H9 (cell line): ENCODE measurements at regions not wholly inside any gene's neighbourhood (a gene's known extent, or its start where the extent isn't known, plus 50 kb on each side); places are given as distances from the start of the nearest gene placed in this dataset.

Source experiments
- DNase-seq: peaks from one replicate; pipeline ENCODE4 v3.0.0-alpha.2; 2017
- H2AFZ ChIP-seq: one replicate; pipeline ENCODE4 v1.6.1; 2013; ENCODE audit warnings: mild to moderate bottlenecking, low read length, control low read depth, moderate library complexity
- H2AK5ac ChIP-seq: 2 replicates; pipeline ENCODE4 v1.6.1; 2013; ENCODE audit warnings: low read length, control low read depth, mixed read lengths; ENCODE audit not compliant: insufficient read length
- H2BK120ac ChIP-seq: one replicate; pipeline ENCODE4 v1.6.1; 2013; ENCODE audit warnings: low read depth, mild to moderate bottlenecking, low read length, control low read depth, inconsistent platforms; ENCODE audit not compliant: poor library complexity, severe bottlenecking
- H2BK12ac ChIP-seq: 2 replicates; pipeline ENCODE4 v1.6.1; 2013; ENCODE audit warnings: low read length, control low read depth, mixed read lengths, low read depth; ENCODE audit not compliant: insufficient read length
- H2BK15ac ChIP-seq: 2 replicates; pipeline ENCODE4 v1.6.1; 2013; ENCODE audit warnings: low read depth, low read length, control low read depth
- H2BK20ac ChIP-seq: one replicate; pipeline ENCODE4 v1.6.1; 2013; ENCODE audit warnings: low read depth, mild to moderate bottlenecking, low read length, control low read depth, inconsistent platforms; ENCODE audit not compliant: poor library complexity, severe bottlenecking
- H2BK5ac ChIP-seq: 2 replicates; pipeline ENCODE4 v1.6.1; 2013; ENCODE audit warnings: low read length, control low read depth, mixed read lengths; ENCODE audit not compliant: insufficient read length
- H3K14ac ChIP-seq: 2 replicates; pipeline ENCODE4 v1.6.1; 2013; ENCODE audit warnings: low read length, control low read depth; ENCODE audit not compliant: insufficient read depth
- H3K18ac ChIP-seq: 2 replicates; pipeline ENCODE4 v1.6.1; 2013; ENCODE audit warnings: low read depth, mild to moderate bottlenecking, mixed read lengths, low read length, control low read depth; ENCODE audit not compliant: insufficient read length
- H3K23ac ChIP-seq: 2 replicates; pipeline ENCODE4 v1.6.1; 2013; ENCODE audit warnings: low read length, control low read depth, mixed read lengths, low read depth; ENCODE audit not compliant: insufficient read length
- H3K23me2 ChIP-seq: 2 replicates; pipeline ENCODE4 v1.6.1; 2013; ENCODE audit warnings: low read depth, mild to moderate bottlenecking, mixed read lengths, low read length, control low read depth; ENCODE audit not compliant: insufficient read length, poor library complexity, severe bottlenecking
- H3K27ac ChIP-seq: 2 replicates; pipeline ENCODE4 v1.5.1; 2013; ENCODE audit warnings: low read length, control low read depth, mixed read lengths, low read depth; ENCODE audit not compliant: insufficient read length
- H3K27me3 ChIP-seq: 2 replicates; pipeline ENCODE4 v1.6.1; 2013; ENCODE audit warnings: low read length, control low read depth, inconsistent platforms; ENCODE audit not compliant: insufficient read depth
- H3K4ac ChIP-seq: 2 replicates; pipeline ENCODE4 v1.6.1; 2013; ENCODE audit warnings: low read depth, mild to moderate bottlenecking, control low read depth, inconsistent platforms, low read length, moderate library complexity
- H3K4me1 ChIP-seq: 2 replicates; pipeline ENCODE4 v1.6.1; 2013; ENCODE audit warnings: low read length, control low read depth, inconsistent platforms; ENCODE audit not compliant: insufficient read depth
- H3K4me2 ChIP-seq: 2 replicates; pipeline ENCODE4 v1.6.1; 2013; ENCODE audit warnings: low read length, control low read depth, mixed read lengths; ENCODE audit not compliant: insufficient read length, insufficient read depth
- H3K56ac ChIP-seq: 2 replicates; pipeline ENCODE4 v1.6.1; 2013; ENCODE audit warnings: low read depth, mild to moderate bottlenecking, mixed read lengths, low read length, control low read depth; ENCODE audit not compliant: insufficient read length
- H3K79me1 ChIP-seq: 2 replicates; pipeline ENCODE4 v1.6.1; 2013; ENCODE audit warnings: low read depth, mild to moderate bottlenecking, moderate library complexity, low read length, control low read depth, inconsistent platforms; ENCODE audit not compliant: insufficient read depth, poor library complexity, severe bottlenecking
- H3K79me2 ChIP-seq: 2 replicates; pipeline ENCODE4 v1.6.1; 2013; ENCODE audit warnings: low read length, control low read depth, inconsistent platforms; ENCODE audit not compliant: insufficient read depth
- H3K9ac ChIP-seq: 2 replicates; pipeline ENCODE4 v1.6.1; 2013; ENCODE audit warnings: low read length, control low read depth, mixed read lengths; ENCODE audit not compliant: insufficient read length; ENCODE audit errors: extremely low read depth
- H3K9me3 ChIP-seq: one replicate; pipeline ENCODE4 v1.6.1; 2013; ENCODE audit warnings: low read depth, low read length, inconsistent platforms; ENCODE audit not compliant: control insufficient read depth
- H3T11ph ChIP-seq: one replicate; pipeline ENCODE4 v1.6.1; 2013; ENCODE audit warnings: mild to moderate bottlenecking, low read length, control low read depth, inconsistent platforms
- H4K20me1 ChIP-seq: one replicate; pipeline ENCODE4 v1.6.1; 2013; ENCODE audit not compliant: control insufficient read depth, insufficient read length, insufficient read depth
- H4K5ac ChIP-seq: 2 replicates; pipeline ENCODE4 v1.6.1; 2013; ENCODE audit warnings: low read depth, mild to moderate bottlenecking, mixed read lengths, low read length, control low read depth; ENCODE audit not compliant: insufficient read length
- H4K8ac ChIP-seq: replicated peaks from 2 replicates; pipeline ENCODE4 v1.6.1; 2013; ENCODE audit warnings: low read length, control low read depth, mixed read lengths, low read depth; ENCODE audit not compliant: insufficient read length
- H4K91ac ChIP-seq: 2 replicates; pipeline ENCODE4 v1.6.1; 2013; ENCODE audit warnings: low read depth, mild to moderate bottlenecking, moderate library complexity, mixed read lengths, low read length, control low read depth; ENCODE audit not compliant: insufficient read length
- H3K27ac Mint-ChIP-seq, 3 experiments: 2 replicates in 2 of 3; 3 replicates in 1 of 3; pipeline ENCODE4 v1.8.0; 2020 to 2021; ENCODE audit warnings: mixed read lengths in 3 of 3, mild to moderate bottlenecking in 1 of 3, moderate library complexity in 1 of 3
- H3K27me3 Mint-ChIP-seq: 2 replicates; pipeline ENCODE4 v1.8.0; 2021; ENCODE audit warnings: low read depth, mild to moderate bottlenecking, moderate library complexity, mixed read lengths
- H3K36me3 Mint-ChIP-seq, 3 experiments: 2 replicates in 2 of 3; 3 replicates in 1 of 3; pipeline ENCODE4 v1.8.0; 2020 to 2021; ENCODE audit warnings: low read depth in 3 of 3, mixed read lengths in 3 of 3; ENCODE audit not compliant: insufficient read depth in 1 of 3
- H3K4me1 Mint-ChIP-seq, 2 experiments: 2 replicates each; pipeline ENCODE4 v1.8.0; 2020; ENCODE audit warnings: mixed read lengths in 2 of 2
- H3K4me3 Mint-ChIP-seq, 2 experiments: 2 replicates in 1 of 2; 3 replicates in 1 of 2; pipeline ENCODE4 v1.8.0; 2020 to 2021; ENCODE audit warnings: mild to moderate bottlenecking in 2 of 2, mixed read lengths in 2 of 2, moderate library complexity in 1 of 2
- H3K9me3 Mint-ChIP-seq, 2 experiments: 2 replicates in 1 of 2; 3 replicates in 1 of 2; pipeline ENCODE4 v1.8.0; 2020; ENCODE audit warnings: mild to moderate bottlenecking in 2 of 2, mixed read lengths in 2 of 2, moderate library complexity in 1 of 2
- WGBS: extraction: QIAGEN DNeasy Blood & Tissue Kit; methylation state at CpG from one replicate; pipeline ENCODE4 v1.1.7; 2013; ENCODE audit warnings: missing lambda C conversion rate, low lambda C conversion rate, mixed read lengths; ENCODE audit not compliant: insufficient read length; ENCODE audit errors: extremely low coverage; 5-methylcytosine and 5-hydroxymethylcytosine counted together
- TF ChIP-seq, protein P1 (sequence below): fragments of 200-600 bp; sonication (generic); conservative IDR thresholded peaks from 3 replicates; pipeline ENCODE4 v1.8.0; 2021; ENCODE audit warnings: antibody characterized with exemption, mild to moderate bottlenecking

DNA sequence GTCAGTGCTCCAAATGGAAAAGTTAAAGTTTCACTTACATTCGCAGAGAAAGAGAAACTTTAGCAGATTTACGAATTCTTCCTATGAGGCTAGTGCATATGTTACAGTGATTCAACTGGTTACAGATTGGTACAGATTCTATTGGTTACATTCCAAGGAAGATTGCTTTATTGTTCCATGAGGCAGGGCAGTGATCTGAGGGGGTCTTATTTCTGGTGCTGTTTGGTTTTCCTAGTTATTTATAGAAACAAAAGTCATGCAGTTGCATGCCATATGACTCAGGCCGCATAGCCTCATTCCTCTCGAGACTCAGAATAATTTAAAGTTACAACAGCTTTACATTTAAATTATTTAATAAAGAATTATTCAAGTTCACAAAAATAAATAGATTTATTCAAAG lies 385.4 kb upstream of the SYT4 start:
- H3K14ac ChIP-seq: no peak overlapping the region
- no CpG with 5 or more reads among the region's 4 CpGs for WGBS
- no peak overlapping the region for H3K27ac ChIP-seq
- H2BK20ac ChIP-seq: no peak overlapping the region
- H4K20me1 ChIP-seq: no peaks in the 10 kb centered on the region
- Mint-ChIP-seq H3K27me3 (no peaks in the 10 kb centered on the region), H3K9me3 (no peaks in the 10 kb centered on the region), H3K4me1 (peaks cover 5 to 8% of the 10 kb centered on the region in 2 experiments; a peak in 3 of 4 replicates), H3K4me3 (no peak overlapping the region), H3K27ac (no peak overlapping the region), H3K36me3 (no peaks in the 10 kb centered on the region)
- no peak overlapping the region for H3K4ac ChIP-seq
- H3K23ac ChIP-seq: no peak overlapping the region
- no peak overlapping the region for H2BK120ac ChIP-seq
- no peak overlapping the region for H3K9ac ChIP-seq
- no peak overlapping the region for H4K8ac ChIP-seq
- no peak for DNase-seq
- H3K4me2 ChIP-seq: no peak overlapping the region
- no peak overlapping the region for H4K5ac ChIP-seq
- no peaks in the 10 kb centered on the region for H3K79me1 ChIP-seq
- no peak overlapping the region for H2BK5ac ChIP-seq
- no peak overlapping the region for H4K91ac ChIP-seq
- H2BK15ac ChIP-seq: no peak overlapping the region
- no peak overlapping the region for H3T11ph ChIP-seq
- H3K9me3 ChIP-seq: no peaks in the 10 kb centered on the region
- no peak overlapping the region for H2AFZ ChIP-seq
- no peak overlapping the region for H3K56ac ChIP-seq
- no peaks in the 10 kb centered on the region for H3K4me1 ChIP-seq
- H2BK12ac ChIP-seq: no peak overlapping the region
- H2AK5ac ChIP-seq: no peak overlapping the region
- H3K23me2 ChIP-seq: no peaks in the 10 kb centered on the region
- H3K18ac ChIP-seq: no peak overlapping the region
- TF ChIP-seq, protein P1, sequence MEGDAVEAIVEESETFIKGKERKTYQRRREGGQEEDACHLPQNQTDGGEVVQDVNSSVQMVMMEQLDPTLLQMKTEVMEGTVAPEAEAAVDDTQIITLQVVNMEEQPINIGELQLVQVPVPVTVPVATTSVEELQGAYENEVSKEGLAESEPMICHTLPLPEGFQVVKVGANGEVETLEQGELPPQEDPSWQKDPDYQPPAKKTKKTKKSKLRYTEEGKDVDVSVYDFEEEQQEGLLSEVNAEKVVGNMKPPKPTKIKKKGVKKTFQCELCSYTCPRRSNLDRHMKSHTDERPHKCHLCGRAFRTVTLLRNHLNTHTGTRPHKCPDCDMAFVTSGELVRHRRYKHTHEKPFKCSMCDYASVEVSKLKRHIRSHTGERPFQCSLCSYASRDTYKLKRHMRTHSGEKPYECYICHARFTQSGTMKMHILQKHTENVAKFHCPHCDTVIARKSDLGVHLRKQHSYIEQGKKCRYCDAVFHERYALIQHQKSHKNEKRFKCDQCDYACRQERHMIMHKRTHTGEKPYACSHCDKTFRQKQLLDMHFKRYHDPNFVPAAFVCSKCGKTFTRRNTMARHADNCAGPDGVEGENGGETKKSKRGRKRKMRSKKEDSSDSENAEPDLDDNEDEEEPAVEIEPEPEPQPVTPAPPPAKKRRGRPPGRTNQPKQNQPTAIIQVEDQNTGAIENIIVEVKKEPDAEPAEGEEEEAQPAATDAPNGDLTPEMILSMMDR: no peak
- no peaks in the 10 kb centered on the region for H3K27me3 ChIP-seq
- H3K79me2 ChIP-seq: no peaks in the 10 kb centered on the region
